GM23338 (cell line): ENCODE measurements at regions not wholly inside any gene's neighbourhood (a gene's known extent, or its start where the extent isn't known, plus 50 kb on each side); places are given as distances from the start of the nearest gene placed in this dataset.

ENCODE experiments used
- ATAC-seq: fragments of 200-7000 bp; cut with Tn5 transposase; 3 replicates; pipeline ENCODE4 v1.9.1; 2020
- DNase-seq: peaks from one replicate; pipeline ENCODE4 v3.0.0-alpha.2; 2015; ENCODE audit warnings: low spot score
- H2AFZ ChIP-seq: fragments of 200-600 bp; sonication (generic); 2 replicates; pipeline ENCODE4 v1.8.0; 2016; ENCODE audit warnings: antibody characterized with exemption, mild to moderate bottlenecking, moderate library complexity
- H3F3A ChIP-seq: fragments of 200-600 bp; sonication (generic); replicated peaks from 2 replicates; pipeline ENCODE4 v1.8.0; 2017; ENCODE audit warnings: antibody characterized with exemption, mixed run types, low read depth
- H3K27ac ChIP-seq: fragments of 200-600 bp; sonication (generic); 2 replicates; pipeline ENCODE4 v1.6.1; 2016; ENCODE audit warnings: low read depth
- H3K27me3 ChIP-seq: fragments of 200-600 bp; sonication (generic); 2 replicates; pipeline ENCODE4 v1.8.0; 2016; ENCODE audit warnings: mild to moderate bottlenecking, mixed run types, moderate library complexity; ENCODE audit not compliant: insufficient read depth
- H3K36me3 ChIP-seq: fragments of 200-600 bp; sonication (generic); 2 replicates; pipeline ENCODE4 v1.8.0; 2016; ENCODE audit warnings: mild to moderate bottlenecking; ENCODE audit not compliant: insufficient read depth
- H3K4me1 ChIP-seq: fragments of 200-600 bp; sonication (generic); 2 replicates; pipeline ENCODE4 v1.8.0; 2016; ENCODE audit warnings: mild to moderate bottlenecking, moderate library complexity; ENCODE audit not compliant: insufficient read depth
- H3K4me2 ChIP-seq: fragments of 200-600 bp; sonication (generic); 2 replicates; pipeline ENCODE4 v1.7.1; 2017; ENCODE audit warnings: mixed run types
- H3K4me3 ChIP-seq: fragments of 200-600 bp; sonication (generic); 2 replicates; pipeline ENCODE4 v1.6.1; 2016; ENCODE audit warnings: mixed run types
- H3K79me2 ChIP-seq: fragments of 200-600 bp; sonication (generic); replicated peaks from 2 replicates; pipeline ENCODE4 v1.8.0; 2017; ENCODE audit warnings: mild to moderate bottlenecking; ENCODE audit not compliant: insufficient read depth
- H3K9me2 ChIP-seq: fragments of 200-600 bp; sonication (generic); 2 replicates; pipeline ENCODE4 v1.8.0; 2017; ENCODE audit not compliant: insufficient read depth
- H4K20me1 ChIP-seq: fragments of 200-600 bp; sonication (generic); replicated peaks from 2 replicates; pipeline ENCODE4 v1.8.0; 2017; ENCODE audit warnings: mild to moderate bottlenecking; ENCODE audit not compliant: insufficient read depth
- H3K27ac Mint-ChIP-seq: 2 replicates; pipeline ENCODE4 v1.8.0; 2020; ENCODE audit warnings: inconsistent platforms, mild to moderate bottlenecking, moderate library complexity, mixed read lengths
- H3K27me3 Mint-ChIP-seq: 3 replicates; pipeline ENCODE4 v1.8.0; 2022; ENCODE audit warnings: low read depth, mild to moderate bottlenecking, moderate library complexity, mixed read lengths, inconsistent platforms; ENCODE audit not compliant: insufficient read depth, poor library complexity
- H3K36me3 Mint-ChIP-seq: 3 replicates; pipeline ENCODE4 v1.8.0; 2021; ENCODE audit warnings: low read depth, mild to moderate bottlenecking, inconsistent platforms, moderate library complexity, mixed read lengths
- H3K4me1 Mint-ChIP-seq: 3 replicates; pipeline ENCODE4 v1.8.0; 2020; ENCODE audit warnings: mild to moderate bottlenecking, inconsistent platforms, mixed read lengths
- H3K4me3 Mint-ChIP-seq: 3 replicates; pipeline ENCODE4 v1.8.0; 2021; ENCODE audit warnings: moderate library complexity, mild to moderate bottlenecking, inconsistent platforms, mixed read lengths
- H3K9me3 Mint-ChIP-seq: 3 replicates; pipeline ENCODE4 v1.8.0; 2020; ENCODE audit warnings: moderate library complexity, mild to moderate bottlenecking, inconsistent platforms, mixed read lengths
- CREB1 ChIP-seq: fragments of 250-450 bp; sonication (Bioruptor Pico); IDR thresholded peaks from 2 replicates; pipeline ENCODE4 v1.5.0; 2020; ENCODE audit warnings: low read depth, mild to moderate bottlenecking, moderate library complexity
- EZH2 ChIP-seq: fragments of 200-600 bp; sonication (generic); IDR thresholded peaks from one replicate; pipeline ENCODE4 v1.8.0; 2017; ENCODE audit warnings: antibody characterized with exemption, mild to moderate bottlenecking, low read depth; ENCODE audit not compliant: unreplicated experiment
- EZH2phosphoT487 ChIP-seq: fragments of 200-600 bp; sonication (generic); IDR thresholded peaks from one replicate; pipeline ENCODE4 v1.8.1; 2018; ENCODE audit warnings: antibody characterized with exemption; ENCODE audit not compliant: unreplicated experiment
- JUNB ChIP-seq: IDR thresholded peaks from one replicate; pipeline ENCODE4 v1.6.1; 2016; ENCODE audit warnings: antibody characterized with exemption; ENCODE audit not compliant: unreplicated experiment
- NANOG ChIP-seq: IDR thresholded peaks from 2 replicates; pipeline ENCODE4 v1.6.1; 2016; ENCODE audit warnings: antibody characterized with exemption, borderline replicate concordance
- POLR2AphosphoS5 ChIP-seq: IDR thresholded peaks from 2 replicates; pipeline ENCODE4 v1.6.1; 2016; ENCODE audit warnings: antibody characterized with exemption, low read depth
- STAT1 ChIP-seq: IDR thresholded peaks from one replicate; pipeline ENCODE4 v1.6.1; 2016; ENCODE audit warnings: antibody characterized with exemption; ENCODE audit not compliant: unreplicated experiment
- ZNF114 ChIP-seq: fragments of 250-450 bp; sonication (Bioruptor Pico); IDR thresholded peaks from 2 replicates; pipeline ENCODE4 v1.5.0; 2020; ENCODE audit warnings: mild to moderate bottlenecking, moderate library complexity
- ZNF331 ChIP-seq: fragments of 250-450 bp; sonication (Bioruptor Pico); IDR thresholded peaks from 2 replicates; pipeline ENCODE4 v1.5.0; 2020; ENCODE audit warnings: low read depth, mild to moderate bottlenecking, moderate library complexity
- TF ChIP-seq, protein P1 (sequence below): fragments of 250-450 bp; sonication (Bioruptor Pico); IDR thresholded peaks from 2 replicates; pipeline ENCODE4 v1.5.0; 2020; ENCODE audit warnings: mild to moderate bottlenecking, moderate library complexity
- TF ChIP-seq, protein P2 (sequence below), 2 experiments: fragments of 200-600 bp in 1 of 2; sonication (generic) in 1 of 2; conservative IDR thresholded peaks; 2 replicates each; pipeline versions ENCODE4 v1.5.1 to v1.6.1; 2016 to 2017; ENCODE audit warnings: antibody characterized with exemption in 2 of 2, low read depth in 2 of 2, mild to moderate bottlenecking in 2 of 2, moderate library complexity in 1 of 2
- TF ChIP-seq, protein P3 (sequence below): IDR thresholded peaks from one replicate; pipeline ENCODE4 v1.6.1; 2018; ENCODE audit warnings: antibody characterized with exemption; ENCODE audit not compliant: unreplicated experiment
- TF ChIP-seq, protein P4 (sequence below): IDR thresholded peaks from 2 replicates; pipeline ENCODE4 v1.6.1; 2016; ENCODE audit warnings: antibody characterized with exemption

DNA sequence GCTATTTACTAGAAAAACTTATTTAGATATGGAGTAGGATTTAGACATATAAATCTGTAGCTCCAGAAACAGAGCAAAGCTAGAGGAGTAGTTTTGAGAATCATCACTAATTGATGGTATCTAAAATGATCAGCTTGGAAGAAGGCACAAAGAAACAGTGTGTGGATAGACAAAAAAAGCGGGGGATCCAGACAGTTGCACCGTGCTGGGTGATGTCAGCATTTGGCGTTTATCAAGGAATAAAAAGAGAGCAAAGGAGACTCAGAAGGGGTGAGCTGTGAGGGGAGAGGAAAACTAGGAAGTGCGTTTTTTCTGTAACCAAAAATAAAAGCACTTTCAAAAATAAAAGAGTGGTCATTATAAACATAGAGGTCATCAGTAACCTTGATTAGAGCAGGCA, 90.5 kb upstream of the GPRIN3 start:
- no peak for DNase-seq
- Mint-ChIP-seq H3K27me3 (no peaks in the 10 kb centered on the region), H3K36me3 (no peaks in the 10 kb centered on the region), H3K4me3 (no peak overlapping the region), H3K9me3 (no peaks in the 10 kb centered on the region), H3K4me1 (no peaks in the 10 kb centered on the region), H3K27ac (no peak overlapping the region)
- Histone ChIP-seq H3K27me3 (no peaks in the 10 kb centered on the region), H3K27ac (no peak overlapping the region), H3F3A (no peaks in the 10 kb centered on the region), H3K4me1 (no peaks in the 10 kb centered on the region; the same call in none of the 2 replicates), H3K79me2 (no peaks in the 10 kb centered on the region), H4K20me1 (no peaks in the 10 kb centered on the region), H2AFZ (peak overlapping the region; percentile 52), H3K4me2 (no peak overlapping the region), H3K4me3 (no peak overlapping the region), H3K36me3 (no peaks in the 10 kb centered on the region), H3K9me2 (0 out of 2 replicates have a peak, but pooled peaks cover 3% of the 10 kb centered on the region)
- TF ChIP-seq JUNB: no peak
- no peak for TF ChIP-seq EZH2
- TF ChIP-seq POLR2AphosphoS5: no peak
- TF ChIP-seq ZNF114 (CRISPR knock-in tag): no peak
- TF ChIP-seq, protein P1, sequence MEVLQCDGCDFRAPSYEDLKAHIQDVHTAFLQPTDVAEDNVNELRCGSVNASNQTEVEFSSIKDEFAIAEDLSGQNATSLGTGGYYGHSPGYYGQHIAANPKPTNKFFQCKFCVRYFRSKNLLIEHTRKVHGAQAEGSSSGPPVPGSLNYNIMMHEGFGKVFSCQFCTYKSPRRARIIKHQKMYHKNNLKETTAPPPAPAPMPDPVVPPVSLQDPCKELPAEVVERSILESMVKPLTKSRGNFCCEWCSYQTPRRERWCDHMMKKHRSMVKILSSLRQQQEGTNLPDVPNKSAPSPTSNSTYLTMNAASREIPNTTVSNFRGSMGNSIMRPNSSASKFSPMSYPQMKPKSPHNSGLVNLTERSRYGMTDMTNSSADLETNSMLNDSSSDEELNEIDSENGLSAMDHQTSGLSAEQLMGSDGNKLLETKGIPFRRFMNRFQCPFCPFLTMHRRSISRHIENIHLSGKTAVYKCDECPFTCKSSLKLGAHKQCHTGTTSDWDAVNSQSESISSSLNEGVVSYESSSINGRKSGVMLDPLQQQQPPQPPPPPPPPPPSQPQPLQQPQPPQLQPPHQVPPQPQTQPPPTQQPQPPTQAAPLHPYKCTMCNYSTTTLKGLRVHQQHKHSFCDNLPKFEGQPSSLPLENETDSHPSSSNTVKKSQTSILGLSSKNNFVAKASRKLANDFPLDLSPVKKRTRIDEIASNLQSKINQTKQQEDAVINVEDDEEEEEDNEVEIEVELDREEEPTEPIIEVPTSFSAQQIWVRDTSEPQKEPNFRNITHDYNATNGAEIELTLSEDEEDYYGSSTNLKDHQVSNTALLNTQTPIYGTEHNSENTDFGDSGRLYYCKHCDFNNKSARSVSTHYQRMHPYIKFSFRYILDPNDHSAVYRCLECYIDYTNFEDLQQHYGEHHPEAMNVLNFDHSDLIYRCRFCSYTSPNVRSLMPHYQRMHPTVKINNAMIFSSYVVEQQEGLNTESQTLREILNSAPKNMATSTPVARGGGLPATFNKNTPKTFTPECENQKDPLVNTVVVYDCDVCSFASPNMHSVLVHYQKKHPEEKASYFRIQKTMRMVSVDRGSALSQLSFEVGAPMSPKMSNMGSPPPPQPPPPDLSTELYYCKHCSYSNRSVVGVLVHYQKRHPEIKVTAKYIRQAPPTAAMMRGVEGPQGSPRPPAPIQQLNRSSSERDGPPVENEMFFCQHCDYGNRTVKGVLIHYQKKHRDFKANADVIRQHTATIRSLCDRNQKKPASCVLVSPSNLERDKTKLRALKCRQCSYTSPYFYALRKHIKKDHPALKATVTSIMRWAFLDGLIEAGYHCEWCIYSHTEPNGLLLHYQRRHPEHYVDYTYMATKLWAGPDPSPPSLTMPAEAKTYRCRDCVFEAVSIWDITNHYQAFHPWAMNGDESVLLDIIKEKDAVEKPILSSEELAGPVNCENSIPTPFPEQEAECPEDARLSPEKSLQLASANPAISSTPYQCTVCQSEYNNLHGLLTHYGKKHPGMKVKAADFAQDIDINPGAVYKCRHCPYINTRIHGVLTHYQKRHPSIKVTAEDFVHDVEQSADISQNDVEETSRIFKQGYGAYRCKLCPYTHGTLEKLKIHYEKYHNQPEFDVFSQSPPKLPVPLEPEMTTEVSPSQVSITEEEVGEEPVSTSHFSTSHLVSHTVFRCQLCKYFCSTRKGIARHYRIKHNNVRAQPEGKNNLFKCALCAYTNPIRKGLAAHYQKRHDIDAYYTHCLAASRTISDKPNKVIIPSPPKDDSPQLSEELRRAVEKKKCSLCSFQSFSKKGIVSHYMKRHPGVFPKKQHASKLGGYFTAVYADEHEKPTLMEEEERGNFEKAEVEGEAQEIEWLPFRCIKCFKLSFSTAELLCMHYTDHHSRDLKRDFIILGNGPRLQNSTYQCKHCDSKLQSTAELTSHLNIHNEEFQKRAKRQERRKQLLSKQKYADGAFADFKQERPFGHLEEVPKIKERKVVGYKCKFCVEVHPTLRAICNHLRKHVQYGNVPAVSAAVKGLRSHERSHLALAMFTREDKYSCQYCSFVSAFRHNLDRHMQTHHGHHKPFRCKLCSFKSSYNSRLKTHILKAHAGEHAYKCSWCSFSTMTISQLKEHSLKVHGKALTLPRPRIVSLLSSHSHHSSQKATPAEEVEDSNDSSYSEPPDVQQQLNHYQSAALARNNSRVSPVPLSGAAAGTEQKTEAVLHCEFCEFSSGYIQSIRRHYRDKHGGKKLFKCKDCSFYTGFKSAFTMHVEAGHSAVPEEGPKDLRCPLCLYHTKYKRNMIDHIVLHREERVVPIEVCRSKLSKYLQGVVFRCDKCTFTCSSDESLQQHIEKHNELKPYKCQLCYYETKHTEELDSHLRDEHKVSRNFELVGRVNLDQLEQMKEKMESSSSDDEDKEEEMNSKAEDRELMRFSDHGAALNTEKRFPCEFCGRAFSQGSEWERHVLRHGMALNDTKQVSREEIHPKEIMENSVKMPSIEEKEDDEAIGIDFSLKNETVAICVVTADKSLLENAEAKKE (CRISPR knock-in tag): no peak
- no peak for TF ChIP-seq CREB1 (CRISPR knock-in tag)
- TF ChIP-seq NANOG: no peak
- TF ChIP-seq, protein P2, sequence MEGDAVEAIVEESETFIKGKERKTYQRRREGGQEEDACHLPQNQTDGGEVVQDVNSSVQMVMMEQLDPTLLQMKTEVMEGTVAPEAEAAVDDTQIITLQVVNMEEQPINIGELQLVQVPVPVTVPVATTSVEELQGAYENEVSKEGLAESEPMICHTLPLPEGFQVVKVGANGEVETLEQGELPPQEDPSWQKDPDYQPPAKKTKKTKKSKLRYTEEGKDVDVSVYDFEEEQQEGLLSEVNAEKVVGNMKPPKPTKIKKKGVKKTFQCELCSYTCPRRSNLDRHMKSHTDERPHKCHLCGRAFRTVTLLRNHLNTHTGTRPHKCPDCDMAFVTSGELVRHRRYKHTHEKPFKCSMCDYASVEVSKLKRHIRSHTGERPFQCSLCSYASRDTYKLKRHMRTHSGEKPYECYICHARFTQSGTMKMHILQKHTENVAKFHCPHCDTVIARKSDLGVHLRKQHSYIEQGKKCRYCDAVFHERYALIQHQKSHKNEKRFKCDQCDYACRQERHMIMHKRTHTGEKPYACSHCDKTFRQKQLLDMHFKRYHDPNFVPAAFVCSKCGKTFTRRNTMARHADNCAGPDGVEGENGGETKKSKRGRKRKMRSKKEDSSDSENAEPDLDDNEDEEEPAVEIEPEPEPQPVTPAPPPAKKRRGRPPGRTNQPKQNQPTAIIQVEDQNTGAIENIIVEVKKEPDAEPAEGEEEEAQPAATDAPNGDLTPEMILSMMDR (conservative IDR thresholded peaks at IDR 0.05; ENCODE audit: low read depth in 2 of 2): no peak
- TF ChIP-seq, protein P3, sequence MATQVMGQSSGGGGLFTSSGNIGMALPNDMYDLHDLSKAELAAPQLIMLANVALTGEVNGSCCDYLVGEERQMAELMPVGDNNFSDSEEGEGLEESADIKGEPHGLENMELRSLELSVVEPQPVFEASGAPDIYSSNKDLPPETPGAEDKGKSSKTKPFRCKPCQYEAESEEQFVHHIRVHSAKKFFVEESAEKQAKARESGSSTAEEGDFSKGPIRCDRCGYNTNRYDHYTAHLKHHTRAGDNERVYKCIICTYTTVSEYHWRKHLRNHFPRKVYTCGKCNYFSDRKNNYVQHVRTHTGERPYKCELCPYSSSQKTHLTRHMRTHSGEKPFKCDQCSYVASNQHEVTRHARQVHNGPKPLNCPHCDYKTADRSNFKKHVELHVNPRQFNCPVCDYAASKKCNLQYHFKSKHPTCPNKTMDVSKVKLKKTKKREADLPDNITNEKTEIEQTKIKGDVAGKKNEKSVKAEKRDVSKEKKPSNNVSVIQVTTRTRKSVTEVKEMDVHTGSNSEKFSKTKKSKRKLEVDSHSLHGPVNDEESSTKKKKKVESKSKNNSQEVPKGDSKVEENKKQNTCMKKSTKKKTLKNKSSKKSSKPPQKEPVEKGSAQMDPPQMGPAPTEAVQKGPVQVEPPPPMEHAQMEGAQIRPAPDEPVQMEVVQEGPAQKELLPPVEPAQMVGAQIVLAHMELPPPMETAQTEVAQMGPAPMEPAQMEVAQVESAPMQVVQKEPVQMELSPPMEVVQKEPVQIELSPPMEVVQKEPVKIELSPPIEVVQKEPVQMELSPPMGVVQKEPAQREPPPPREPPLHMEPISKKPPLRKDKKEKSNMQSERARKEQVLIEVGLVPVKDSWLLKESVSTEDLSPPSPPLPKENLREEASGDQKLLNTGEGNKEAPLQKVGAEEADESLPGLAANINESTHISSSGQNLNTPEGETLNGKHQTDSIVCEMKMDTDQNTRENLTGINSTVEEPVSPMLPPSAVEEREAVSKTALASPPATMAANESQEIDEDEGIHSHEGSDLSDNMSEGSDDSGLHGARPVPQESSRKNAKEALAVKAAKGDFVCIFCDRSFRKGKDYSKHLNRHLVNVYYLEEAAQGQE: no peak
- no peak for TF ChIP-seq ZNF331 (CRISPR knock-in tag)
- TF ChIP-seq EZH2phosphoT487: no peak
- TF ChIP-seq STAT1: no peak
- TF ChIP-seq, protein P4, sequence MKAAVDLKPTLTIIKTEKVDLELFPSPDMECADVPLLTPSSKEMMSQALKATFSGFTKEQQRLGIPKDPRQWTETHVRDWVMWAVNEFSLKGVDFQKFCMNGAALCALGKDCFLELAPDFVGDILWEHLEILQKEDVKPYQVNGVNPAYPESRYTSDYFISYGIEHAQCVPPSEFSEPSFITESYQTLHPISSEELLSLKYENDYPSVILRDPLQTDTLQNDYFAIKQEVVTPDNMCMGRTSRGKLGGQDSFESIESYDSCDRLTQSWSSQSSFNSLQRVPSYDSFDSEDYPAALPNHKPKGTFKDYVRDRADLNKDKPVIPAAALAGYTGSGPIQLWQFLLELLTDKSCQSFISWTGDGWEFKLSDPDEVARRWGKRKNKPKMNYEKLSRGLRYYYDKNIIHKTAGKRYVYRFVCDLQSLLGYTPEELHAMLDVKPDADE: no peak
- ATAC-seq: no peak
